HCT116 (cell line): ENCODE measurements at regions not wholly inside any gene's neighbourhood (a gene's known extent, or its start where the extent isn't known, plus 50 kb on each side); places are given as distances from the start of the nearest gene placed in this dataset.

Experiments
- ATAC-seq: fragments of 200-7000 bp; cut with Tn5 transposase; 2 replicates; pipeline ENCODE4 v1.9.1; 2020; ENCODE audit warnings: mild to moderate bottlenecking, moderate library complexity
- BruUV-seq: library from RNA; stranded (reverse); fragments of 400-500 nt; replicated peaks from 2 replicates; lab custom pipeline; 2021; lab: Mats Ljungman, UMichigan
- CTCF ChIA-PET: fragments of 300-600 bp; sonication (Branson Sonifier 250); formaldehyde crosslinking; loops from one replicate; lab custom pipeline; 2021; ENCODE audit warnings: antibody characterized with exemption; lab: Charles Lee
- POLR2A ChIA-PET: fragments of 300-600, 350-600 bp; sonication (Branson Sonifier 250); formaldehyde crosslinking; loops from one replicate; lab custom pipeline; 2021; ENCODE audit warnings: antibody characterized with exemption; lab: Charles Lee
- RAD21 ChIA-PET, 2 experiments: fragments of 300-600 bp; sonication (Branson Sonifier 250); formaldehyde crosslinking; loops; one replicate each; lab custom pipeline; 2023; ENCODE audit warnings: low total read pairs in 2 of 2; ENCODE audit not compliant: uncharacterized antibody in 2 of 2, unreplicated experiment in 2 of 2, low non-redundant PET in 1 of 2; lab: Charles Lee
- DNase-seq: peaks from one replicate; pipeline ENCODE4 v3.0.0-alpha.2; 2010; ENCODE audit warnings: low read depth, low spot score
- H2AFZ ChIP-seq: fragments of 200-600 bp; shearing (Covaris generic), sonication (generic); 2 replicates; pipeline ENCODE4 v1.6.1; 2017; ENCODE audit warnings: low read depth, mixed run types, mixed read lengths, antibody characterized with exemption, low read length; ENCODE audit not compliant: poor library complexity, severe bottlenecking
- H3K27ac ChIP-seq: 2 replicates; pipeline ENCODE4 v1.5.1; 2012; ENCODE audit warnings: low read depth, low read length
- H3K27me3 ChIP-seq: fragments of 200-600 bp; sonication (generic); 2 replicates; pipeline ENCODE4 v1.6.1; 2016; ENCODE audit warnings: mixed run types, low read length, mixed read lengths; ENCODE audit not compliant: insufficient read depth
- H3K36me3 ChIP-seq, 2 experiments: fragments of 200-500 bp in 1 of 2; fragments of 200-600 bp in 1 of 2; sonication (Bioruptor generic) in 1 of 2; sonication (generic) in 1 of 2; 2 replicates each; pipeline versions ENCODE4 v1.5.1 to v1.6.1; 2014 to 2016; ENCODE audit warnings: low read length in 2 of 2, inconsistent platforms in 1 of 2, mixed read lengths in 1 of 2, mixed run types in 1 of 2; ENCODE audit not compliant: insufficient read depth in 2 of 2, control insufficient read depth in 1 of 2
- H3K4me1 ChIP-seq, 2 experiments: fragments of 200-600 bp in 1 of 2; sonication (generic) in 1 of 2; 2 replicates each; pipeline versions ENCODE4 v1.5.1 to v1.6.1; 2012 to 2017; ENCODE audit warnings: low read length in 2 of 2, inconsistent platforms in 1 of 2, mild to moderate bottlenecking in 1 of 2, mixed read lengths in 1 of 2, mixed run types in 1 of 2, moderate library complexity in 1 of 2; ENCODE audit not compliant: insufficient read depth in 2 of 2, control insufficient read depth in 1 of 2
- H3K4me2 ChIP-seq: fragments of 200-600 bp; sonication (generic); 2 replicates; pipeline ENCODE4 v1.6.1; 2017; ENCODE audit warnings: mixed run types, low read length, mixed read lengths
- H3K4me3 ChIP-seq, 2 experiments: fragments of 200-600 bp in 1 of 2; sonication (generic) in 1 of 2; replicated peaks in 1 of 2; 2 replicates each; pipeline ENCODE4 v1.5.1; 2011 to 2016; ENCODE audit warnings: low read length in 2 of 2, control low read depth in 1 of 2, low read depth in 1 of 2, mild to moderate bottlenecking in 1 of 2, mixed read lengths in 1 of 2, mixed run types in 1 of 2
- H3K79me2 ChIP-seq: fragments of 200-600 bp; sonication (generic); 2 replicates; pipeline ENCODE4 v1.6.1; 2017; ENCODE audit warnings: mild to moderate bottlenecking, mixed run types, low read length, moderate library complexity, mixed read lengths; ENCODE audit not compliant: insufficient read depth
- H3K9ac ChIP-seq: fragments of 200-600 bp; sonication (generic); 2 replicates; pipeline ENCODE4 v1.6.1; 2016; ENCODE audit warnings: low read length, mixed read lengths
- H3K9me2 ChIP-seq: fragments of 200-600 bp; sonication (generic), shearing (Covaris generic); 2 replicates; pipeline ENCODE4 v1.6.1; 2017; ENCODE audit warnings: mixed run types, mild to moderate bottlenecking, moderate library complexity; ENCODE audit not compliant: insufficient read depth
- H3K9me3 ChIP-seq, 2 experiments: fragments of 200-500 bp in 1 of 2; fragments of 200-600 bp in 1 of 2; sonication (Bioruptor generic) in 1 of 2; sonication (generic) in 1 of 2; 2 replicates each; pipeline ENCODE4 v1.6.1; 2014 to 2017; ENCODE audit warnings: low read length in 2 of 2, mixed read lengths in 2 of 2, inconsistent platforms in 1 of 2, low read depth in 1 of 2, mild to moderate bottlenecking in 1 of 2, mixed run types in 1 of 2, moderate library complexity in 1 of 2; ENCODE audit not compliant: control insufficient read depth in 1 of 2, insufficient read depth in 1 of 2
- H4K20me1 ChIP-seq: fragments of 200-600 bp; sonication (generic), shearing (Covaris generic); 2 replicates; pipeline ENCODE4 v1.6.1; 2017; ENCODE audit warnings: mixed run types, mild to moderate bottlenecking, moderate library complexity; ENCODE audit not compliant: insufficient read depth
- CBX3 ChIP-seq: IDR thresholded peaks from 2 replicates; pipeline ENCODE4 v1.6.1; 2012; ENCODE audit warnings: low read depth
- CEBPB ChIP-seq: IDR thresholded peaks from 2 replicates; pipeline ENCODE4 v1.6.1; 2012; ENCODE audit warnings: low read depth
- EGR1 ChIP-seq: IDR thresholded peaks from 2 replicates; pipeline ENCODE4 v1.6.1; 2012; ENCODE audit warnings: low read depth
- EZH2 ChIP-seq: fragments of 200-600 bp; sonication (generic); IDR thresholded peaks from 2 replicates; pipeline ENCODE4 v1.6.1; 2017; ENCODE audit warnings: antibody characterized with exemption, mixed run types
- JUND ChIP-seq: IDR thresholded peaks from 2 replicates; pipeline ENCODE4 v1.6.1; 2012
- RAD21 ChIP-seq: IDR thresholded peaks from 2 replicates; pipeline ENCODE4 v1.6.1; 2012; ENCODE audit warnings: low read depth, mild to moderate bottlenecking
- SIN3A ChIP-seq: IDR thresholded peaks from 2 replicates; pipeline ENCODE4 v1.6.1; 2012; ENCODE audit warnings: low read depth
- YY1 ChIP-seq: IDR thresholded peaks from 2 replicates; pipeline ENCODE4 v1.6.1; 2011; ENCODE audit warnings: low read length, low read depth, moderate library complexity, mild to moderate bottlenecking; ENCODE audit not compliant: insufficient replicate concordance; ENCODE audit errors: extremely low read depth
- intact Hi-C: fragments of 100-400 bp; cut with micrococcal nuclease; formaldehyde crosslinking; loops from 2 replicates; pipeline ENCODE4 v1.10.0; 2022
- TF ChIP-seq, protein P1 (sequence below): IDR thresholded peaks from 2 replicates; pipeline ENCODE4 v1.6.1; 2011; ENCODE audit warnings: mild to moderate bottlenecking, low read length, moderate library complexity; ENCODE audit not compliant: insufficient replicate concordance; ENCODE audit errors: extremely low read depth

DNA sequence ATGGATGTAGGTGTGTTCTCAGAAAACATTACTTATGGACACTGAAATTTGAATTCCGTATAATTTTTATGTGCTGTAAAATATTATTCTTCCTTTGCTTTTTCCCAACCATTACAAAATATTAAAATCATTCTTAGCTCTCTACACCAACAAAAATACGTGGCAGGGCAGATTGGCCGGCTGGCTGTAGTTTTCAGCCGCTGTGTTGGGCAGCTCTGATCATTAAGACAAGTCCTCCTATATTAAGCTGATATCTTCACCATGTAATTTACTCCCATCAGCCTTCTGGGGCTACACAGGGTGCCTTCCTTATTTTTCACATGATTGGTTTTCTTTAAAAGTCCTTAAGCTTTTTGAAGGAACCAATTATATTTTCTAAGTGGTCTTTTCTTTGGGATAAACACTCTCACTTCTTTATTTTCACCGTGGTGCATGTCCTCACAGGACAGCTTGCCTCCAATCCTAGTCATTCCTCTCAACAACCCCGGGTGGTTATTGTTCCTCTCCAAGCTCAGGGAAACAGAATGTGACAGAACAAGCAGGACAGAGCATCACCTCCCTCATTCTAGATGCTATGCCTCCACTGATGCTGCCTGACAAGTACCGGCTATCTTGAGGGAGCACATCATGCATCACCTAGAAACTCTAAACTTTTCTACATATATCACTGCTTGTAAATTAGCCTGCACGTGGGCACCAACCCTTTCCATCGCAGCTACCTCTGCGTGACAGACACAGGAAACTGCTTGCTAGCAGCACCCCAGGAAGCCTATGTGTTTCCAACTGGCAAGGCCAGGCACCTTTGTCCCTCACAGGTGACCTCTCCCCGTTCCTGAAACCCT, 362.3 kb downstream of the MYCN start:
- Histone ChIP-seq H4K20me1 (no peaks in the 10 kb centered on the region), H3K9ac (no peak overlapping the region), H3K4me2 (no peak overlapping the region), H3K36me3 (no peaks in the 10 kb centered on the region), H3K9me3 (no peaks in the 10 kb centered on the region)
- intact Hi-C loops = no loop called here
- ChIA-PET RAD21 (no interaction called here), POLR2A (no interaction called here)
- ATAC-seq = no peak
- TF ChIP-seq CEBPB (no peak), EZH2 (no peak), YY1 (no peak), JUND (no peak), CBX3 (no peak), EGR1 (no peak), SIN3A (no peak), RAD21 (no peak)
- TF ChIP-seq, protein P1, sequence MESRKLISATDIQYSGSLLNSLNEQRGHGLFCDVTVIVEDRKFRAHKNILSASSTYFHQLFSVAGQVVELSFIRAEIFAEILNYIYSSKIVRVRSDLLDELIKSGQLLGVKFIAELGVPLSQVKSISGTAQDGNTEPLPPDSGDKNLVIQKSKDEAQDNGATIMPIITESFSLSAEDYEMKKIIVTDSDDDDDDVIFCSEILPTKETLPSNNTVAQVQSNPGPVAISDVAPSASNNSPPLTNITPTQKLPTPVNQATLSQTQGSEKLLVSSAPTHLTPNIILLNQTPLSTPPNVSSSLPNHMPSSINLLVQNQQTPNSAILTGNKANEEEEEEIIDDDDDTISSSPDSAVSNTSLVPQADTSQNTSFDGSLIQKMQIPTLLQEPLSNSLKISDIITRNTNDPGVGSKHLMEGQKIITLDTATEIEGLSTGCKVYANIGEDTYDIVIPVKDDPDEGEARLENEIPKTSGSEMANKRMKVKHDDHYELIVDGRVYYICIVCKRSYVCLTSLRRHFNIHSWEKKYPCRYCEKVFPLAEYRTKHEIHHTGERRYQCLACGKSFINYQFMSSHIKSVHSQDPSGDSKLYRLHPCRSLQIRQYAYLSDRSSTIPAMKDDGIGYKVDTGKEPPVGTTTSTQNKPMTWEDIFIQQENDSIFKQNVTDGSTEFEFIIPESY = no peak
- TF ChIP-seq, all 23 proteins: peak for 0
- peaks cover 4% of the 10 kb centered on the region; the same call in 1 of the 2 replicates for H3K27me3 ChIP-seq
- H3K27ac ChIP-seq = no peak overlapping the region
- no TSS peak for BruUV-seq
- no peak overlapping the region for H3K4me3 ChIP-seq
- no peak for DNase-seq
- H3K79me2 ChIP-seq = no peaks in the 10 kb centered on the region
- no peaks in the 10 kb centered on the region for H3K9me2 ChIP-seq
- H2AFZ ChIP-seq = no peak overlapping the region
- CTCF ChIA-PET = no interaction called here
- no peaks in the 10 kb centered on the region for H3K4me1 ChIP-seq
